HUDEP-2 (cell line): ENCODE measurements at regions not wholly inside any gene's neighbourhood (a gene's known extent, or its start where the extent isn't known, plus 50 kb on each side); places are given as distances from the start of the nearest gene placed in this dataset.
"Not testable (repeated sequence)": the region's sequence is repeated elsewhere in the genome, so short reads cannot be mapped to it uniquely, and the experiment has no call there.

Experiments used
- DNase-seq, 76 experiments: peaks; one replicate each; lab custom pipeline; 2025; ENCODE audit not compliant: unreplicated experiment in 76 of 76; lab: John Stamatoyannopoulos, UW

GRCh38 chr2:4791488-4791887 lies 900.7 kb upstream of the SOX11 start:
- DNase-seq = no peak

GRCh38 chr2:4792126-4792525 lies 900.1 kb upstream of the SOX11 start:
- DNase-seq = no peak

- DNase-seq = no peak
Observed at GRCh38 chr2:4803396-4803795, 888.8 kb upstream of the SOX11 start.

- not testable (repeated sequence) for DNase-seq
Observed at GRCh38 chr2:4814137-4814536, 878.0 kb upstream of the SOX11 start.

GRCh38 chr2:4827836-4828235 lies 864.3 kb upstream of the SOX11 start:
- DNase-seq = no peak

GRCh38 chr2:4828682-4829374 lies 863.4 kb upstream of the SOX11 start:
- no peak for DNase-seq

- DNase-seq = no peak
Observed at GRCh38 chr2:4831751-4832150, 860.4 kb upstream of the SOX11 start.

GRCh38 chr2:4832642-4833041 lies 859.5 kb upstream of the SOX11 start:
- DNase-seq = no peak

- DNase-seq = no peak
Observed at GRCh38 chr2:4838626-4839025, 853.6 kb upstream of the SOX11 start.

GRCh38 chr2:4840791-4841190 lies 851.4 kb upstream of the SOX11 start:
- DNase-seq = no peak

- no peak for DNase-seq
Observed at GRCh38 chr2:4844881-4845280, 847.3 kb upstream of the SOX11 start.

- DNase-seq = no peak
Observed at GRCh38 chr2:4862031-4862430, 830.2 kb upstream of the SOX11 start.

GRCh38 chr2:4866198-4866597 lies 826.0 kb upstream of the SOX11 start:
- DNase-seq = no peak

- DNase-seq = no peak
Observed at GRCh38 chr2:4868466-4868865, 823.7 kb upstream of the SOX11 start.

- no peak for DNase-seq
Observed at GRCh38 chr2:4869154-4869553, 823.0 kb upstream of the SOX11 start.

GRCh38 chr2:4873364-4873763 lies 818.8 kb upstream of the SOX11 start:
- DNase-seq = no peak

GRCh38 chr2:4873876-4874593 lies 818.1 kb upstream of the SOX11 start:
- DNase-seq = no peak

GRCh38 chr2:4882421-4882820 lies 809.8 kb upstream of the SOX11 start:
- DNase-seq = no peak

GRCh38 chr2:4882941-4883340 lies 809.2 kb upstream of the SOX11 start:
- DNase-seq = no peak

GRCh38 chr2:4883375-4883774 lies 808.8 kb upstream of the SOX11 start:
- DNase-seq = no peak

- no peak for DNase-seq
Observed at GRCh38 chr2:4884117-4884571, 808.0 kb upstream of the SOX11 start.

GRCh38 chr2:4891394-4891793 lies 800.8 kb upstream of the SOX11 start:
- no peak for DNase-seq
